ENCODE measurements at regions not wholly inside any gene's neighbourhood (a gene's known extent, or its start where the extent isn't known, plus 50 kb on each side); places are given as distances from the start of the nearest gene placed in this dataset.

DNA sequence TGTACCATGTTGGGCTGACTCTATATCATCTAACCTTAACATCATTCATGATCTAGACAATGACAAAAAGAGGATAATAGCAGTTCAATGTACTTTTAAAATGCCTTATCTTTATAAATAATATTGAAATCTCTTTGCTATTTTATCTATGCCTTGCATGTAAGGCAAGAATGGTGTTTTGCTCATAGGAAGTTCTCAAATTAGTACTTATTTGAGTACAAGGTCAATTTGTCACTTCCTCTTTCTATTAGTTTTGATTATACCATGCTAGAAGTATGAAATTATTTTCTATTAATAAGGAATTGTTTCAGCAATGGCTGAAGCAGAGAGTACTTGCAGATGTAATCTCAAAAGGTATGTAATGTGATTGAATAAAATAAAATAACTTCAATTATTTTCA, 1285.4 kb upstream of the TENM4 start:
- no peak overlapping the region for H3K27ac ChIP-seq
- TF ChIP-seq ZFX (IDR thresholded peaks at IDR 0.05; ENCODE audit: borderline replicate concordance) = no peak
- TF ChIP-seq, protein P1, sequence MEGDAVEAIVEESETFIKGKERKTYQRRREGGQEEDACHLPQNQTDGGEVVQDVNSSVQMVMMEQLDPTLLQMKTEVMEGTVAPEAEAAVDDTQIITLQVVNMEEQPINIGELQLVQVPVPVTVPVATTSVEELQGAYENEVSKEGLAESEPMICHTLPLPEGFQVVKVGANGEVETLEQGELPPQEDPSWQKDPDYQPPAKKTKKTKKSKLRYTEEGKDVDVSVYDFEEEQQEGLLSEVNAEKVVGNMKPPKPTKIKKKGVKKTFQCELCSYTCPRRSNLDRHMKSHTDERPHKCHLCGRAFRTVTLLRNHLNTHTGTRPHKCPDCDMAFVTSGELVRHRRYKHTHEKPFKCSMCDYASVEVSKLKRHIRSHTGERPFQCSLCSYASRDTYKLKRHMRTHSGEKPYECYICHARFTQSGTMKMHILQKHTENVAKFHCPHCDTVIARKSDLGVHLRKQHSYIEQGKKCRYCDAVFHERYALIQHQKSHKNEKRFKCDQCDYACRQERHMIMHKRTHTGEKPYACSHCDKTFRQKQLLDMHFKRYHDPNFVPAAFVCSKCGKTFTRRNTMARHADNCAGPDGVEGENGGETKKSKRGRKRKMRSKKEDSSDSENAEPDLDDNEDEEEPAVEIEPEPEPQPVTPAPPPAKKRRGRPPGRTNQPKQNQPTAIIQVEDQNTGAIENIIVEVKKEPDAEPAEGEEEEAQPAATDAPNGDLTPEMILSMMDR (IDR thresholded peaks at IDR 0.05) = no peak

DNA sequence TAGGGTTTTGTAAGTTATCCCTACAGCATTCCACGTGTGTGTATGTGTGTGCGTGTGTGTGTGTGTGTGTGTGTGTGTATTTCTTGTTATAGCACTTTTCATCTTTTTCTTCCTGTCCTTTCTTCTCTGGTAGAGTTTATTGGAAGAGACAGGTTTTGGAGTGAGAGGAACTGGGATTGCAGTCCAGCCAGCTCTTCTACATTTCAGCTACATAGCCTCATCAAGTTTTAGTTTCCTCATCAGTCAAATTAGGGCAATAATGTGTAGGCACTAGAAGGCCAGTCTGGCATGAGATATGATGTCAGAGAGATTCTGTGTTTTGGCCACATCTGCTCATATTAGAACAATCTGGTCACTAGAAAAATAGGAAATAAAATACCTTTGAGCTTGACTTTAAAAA, 1283.5 kb upstream of the TENM4 start:
- TF ChIP-seq, protein P1 (IDR thresholded peaks at IDR 0.05) = no peak
- TF ChIP-seq ZFX (IDR thresholded peaks at IDR 0.05; ENCODE audit: borderline replicate concordance) = no peak
- H3K27ac ChIP-seq = no peak overlapping the region

DNA sequence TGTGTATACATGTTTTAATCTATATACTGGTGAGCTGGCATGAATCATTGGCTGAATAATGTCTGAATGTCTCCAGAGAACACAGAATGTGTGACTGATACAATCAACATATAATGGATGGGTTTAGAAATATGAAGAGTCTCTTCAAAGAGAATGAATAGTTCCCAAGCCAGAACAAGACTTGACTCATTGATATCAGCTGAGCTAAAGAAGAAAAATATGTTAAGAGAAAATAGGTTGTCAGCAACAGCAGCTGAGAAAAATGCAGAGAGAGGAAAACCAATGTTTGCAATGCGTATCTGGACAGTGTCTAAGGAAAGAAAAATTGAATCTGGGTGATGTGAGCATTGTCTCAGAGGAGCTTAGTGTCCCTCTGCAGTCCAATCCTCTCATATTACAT, 1281.8 kb upstream of the TENM4 start:
- H3K27ac ChIP-seq = no peak overlapping the region
- TF ChIP-seq, protein P1 (IDR thresholded peaks at IDR 0.05) = no peak
- TF ChIP-seq ZFX (IDR thresholded peaks at IDR 0.05; ENCODE audit: borderline replicate concordance) = no peak

DNA sequence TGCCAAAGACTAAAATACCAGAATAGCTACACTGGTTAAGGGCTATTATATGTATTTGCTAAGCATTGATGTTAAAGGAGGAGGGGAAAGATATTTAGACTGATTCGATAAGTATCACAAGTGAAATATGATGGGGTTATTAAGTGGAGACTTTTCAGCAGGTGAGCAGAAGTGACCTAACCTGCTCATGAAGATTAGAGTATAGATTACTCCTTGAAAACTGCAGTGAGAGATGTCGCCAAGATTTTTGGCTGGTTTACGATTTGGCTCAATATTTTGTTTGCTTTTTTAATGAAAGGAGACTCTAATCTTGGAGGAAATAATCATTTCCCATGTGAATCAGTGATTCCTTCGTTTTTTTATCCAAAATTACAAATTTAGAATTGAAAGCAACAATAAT, 1279.5 kb upstream of the TENM4 start:
- H3K27ac ChIP-seq = no peak overlapping the region
- TF ChIP-seq, protein P1 (IDR thresholded peaks at IDR 0.05) = no peak
- no peak for TF ChIP-seq ZFX (IDR thresholded peaks at IDR 0.05; ENCODE audit: borderline replicate concordance)

DNA sequence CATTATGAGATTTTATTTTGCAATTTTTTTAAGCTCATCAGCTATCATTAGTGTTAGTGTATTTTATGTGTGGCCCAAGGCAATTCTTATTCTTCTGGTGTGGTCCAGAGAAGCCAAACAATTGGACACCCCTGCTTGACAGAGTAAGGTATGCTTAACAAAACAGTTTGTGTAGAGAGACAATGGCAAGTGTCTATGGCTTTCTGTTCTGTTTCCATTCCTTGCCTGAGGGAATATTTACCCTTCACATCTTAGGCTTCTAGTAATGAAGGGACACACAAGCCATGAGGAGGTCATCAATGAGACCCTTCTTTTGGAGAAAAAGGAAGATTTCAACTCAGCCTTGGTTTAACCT, 1278.4 kb upstream of the TENM4 start:
- H3K27ac ChIP-seq = no peak overlapping the region

DNA sequence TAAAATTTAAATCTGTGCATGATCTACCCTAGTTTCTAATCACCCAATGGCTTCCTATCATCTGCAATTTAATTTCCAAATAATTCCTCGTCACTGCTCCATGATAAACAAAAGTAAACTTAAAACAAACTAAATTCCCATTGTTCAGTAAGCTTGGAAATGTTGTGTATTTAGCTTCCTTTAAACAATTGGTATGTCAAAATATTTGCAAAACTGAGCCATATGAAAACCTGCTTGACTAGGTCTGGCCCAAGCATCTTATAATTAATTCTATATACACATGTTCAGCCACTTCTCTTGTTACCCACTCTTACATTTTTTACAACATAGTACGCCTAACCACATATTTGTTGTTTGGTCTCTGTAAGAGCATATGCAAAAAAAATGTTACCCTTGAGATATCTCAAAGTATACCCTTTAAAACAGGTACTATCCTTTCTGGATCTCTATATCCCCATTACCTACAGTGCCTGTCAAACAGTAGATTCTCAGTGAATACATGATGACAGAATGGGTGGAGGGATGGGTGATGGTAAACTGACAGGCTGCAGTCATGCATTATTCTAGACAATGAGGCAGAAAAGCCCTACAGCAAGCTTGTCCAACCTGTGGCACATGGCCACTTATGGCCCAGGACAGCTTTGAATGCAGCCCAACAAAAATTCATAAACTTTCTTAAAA, 1277.9 kb upstream of the TENM4 start:
- H3K27ac ChIP-seq = no peak overlapping the region
- no peak for TF ChIP-seq ZFX (IDR thresholded peaks at IDR 0.05; ENCODE audit: borderline replicate concordance)
- TF ChIP-seq, protein P1 (IDR thresholded peaks at IDR 0.05) = no peak

More for the DNA sequence above, 1278.4 kb upstream of the TENM4 start:
- TF ChIP-seq, protein P1 (IDR thresholded peaks at IDR 0.05) = no peak
- TF ChIP-seq ZFX (IDR thresholded peaks at IDR 0.05; ENCODE audit: borderline replicate concordance) = no peak

DNA sequence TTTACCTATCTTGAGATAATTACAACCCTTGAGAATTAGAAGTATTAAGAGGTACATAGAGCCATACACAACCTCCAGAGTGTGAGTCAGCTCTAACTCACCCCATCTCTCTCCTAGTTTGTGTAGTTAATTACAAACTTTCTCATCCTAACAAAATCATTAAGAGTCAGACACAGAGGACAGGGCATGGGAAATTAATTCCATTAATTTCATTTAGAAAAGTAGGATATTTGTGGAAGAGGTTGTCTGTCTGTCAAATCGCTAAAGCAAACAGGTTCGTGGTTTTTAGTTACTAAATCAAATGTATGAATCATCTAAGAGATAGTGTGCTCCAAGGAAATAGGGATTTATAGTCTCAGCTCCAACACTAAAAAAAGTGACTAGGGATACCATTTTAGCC, 1261.4 kb upstream of the TENM4 start:
- no peak for TF ChIP-seq ZFX (IDR thresholded peaks at IDR 0.05; ENCODE audit: borderline replicate concordance)
- TF ChIP-seq, protein P1 (IDR thresholded peaks at IDR 0.05) = no peak
- H3K27ac ChIP-seq = no peak overlapping the region
